ENCODE measurements at regions not wholly inside any gene's neighbourhood (a gene's known extent, or its start where the extent isn't known, plus 50 kb on each side); places are given as distances from the start of the nearest gene placed in this dataset.

DNA sequence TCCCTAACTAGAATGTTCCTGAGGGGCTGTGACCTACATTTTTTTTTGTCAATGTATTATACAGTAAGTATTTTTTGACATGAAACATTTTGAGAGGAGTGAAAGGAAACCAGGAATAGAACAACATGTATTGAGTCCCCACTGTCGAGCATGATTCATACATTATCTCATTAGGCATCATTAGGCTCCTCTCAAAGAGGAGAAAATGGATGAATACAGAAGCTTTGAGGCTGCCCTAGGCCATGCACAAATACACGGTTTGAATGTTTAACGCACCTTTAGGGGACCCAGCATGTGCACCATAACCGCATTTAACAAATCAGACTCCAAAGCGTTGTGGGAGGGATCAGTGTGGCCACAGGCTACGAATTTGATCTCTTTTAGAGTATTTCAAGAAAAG lies 87.8 kb downstream of the TBXT start (continued):
- TF ChIP-seq ZFP36 (IDR thresholded peaks at IDR 0.05; ENCODE audit: borderline replicate concordance, low read depth, low read length, partially characterized antibody), result no peak

- no peak overlapping the region for H3K4me3 ChIP-seq (replicated peaks in 1 of 3; ENCODE audit: insufficient read depth in 1 of 3, low read depth in 2 of 3, low read length in 3 of 3)
- 25% methylated on average over 3 of the region's 3 CpGs for WGBS (ENCODE audit: low lambda C conversion rate)
- H3K36me3 ChIP-seq (replicated peaks in 1 of 2; ENCODE audit: control insufficient read depth in 1 of 2, insufficient read depth in 2 of 2, low read length in 2 of 2), result no peaks in the 10 kb centered on the region
- H2AFZ ChIP-seq (ENCODE audit: low read length), result no peak overlapping the region
- no peak overlapping the region for H3K9ac ChIP-seq (ENCODE audit: insufficient read depth, low read depth, low read length)
- H3K27ac ChIP-seq (ENCODE audit: extremely low read length, insufficient read depth, low read length), result no peak overlapping the region
- ChIA-PET CTCF (ENCODE audit: low intra/inter-chr PET ratio, low total read pairs) (no interaction called here), POLR2A (no interaction called here)
- no peaks in the 10 kb centered on the region for H3K9me3 ChIP-seq (ENCODE audit: low read length)
- FAIRE-seq (no peak), ATAC-seq (no peak), DNase-seq (ENCODE audit: low spot score) (no peak)
- H3K4me1 ChIP-seq (ENCODE audit: insufficient read depth, low read length), result no peaks in the 10 kb centered on the region
- intact Hi-C loops (cut with micrococcal nuclease; ENCODE audit: unreplicated experiment) (no loop called here), in situ Hi-C loops (cut with HindIII; ENCODE audit: extremely low pct_ligation_motif_present, low pct_unique_long_range_greater_than_20kb) (no loop called here)
- H3K79me2 ChIP-seq (ENCODE audit: insufficient read depth, low read length), result no peaks in the 10 kb centered on the region
- no TSS peak for BruUV-seq (replicated peaks)
- H4K20me1 ChIP-seq (ENCODE audit: insufficient read depth, low read length), result no peaks in the 10 kb centered on the region
- peaks cover 0 to 11% of the 10 kb centered on the region in 2 experiments; a peak in 1 of 5 replicates for H3K27me3 ChIP-seq (ENCODE audit: control insufficient read depth in 1 of 2, insufficient read depth in 2 of 2, low read length in 2 of 2)
- TF ChIP-seq MED13 (CRISPR knock-in tag; IDR thresholded peaks at IDR 0.05) (no peak), TEAD3 (CRISPR knock-in tag; optimal IDR thresholded peaks at IDR 0.05; ENCODE audit: borderline replicate concordance) (no peak), AGO2 (optimal IDR thresholded peaks at IDR 0.05; ENCODE audit: low read depth, low read length) (no peak), CENPX (CRISPR knock-in tag; IDR thresholded peaks at IDR 0.05) (no peak), KLF6 (CRISPR knock-in tag; IDR thresholded peaks at IDR 0.05) (no peak), HIVEP1 (CRISPR knock-in tag; IDR thresholded peaks at IDR 0.05) (no peak), ZNF772 (CRISPR knock-in tag; IDR thresholded peaks at IDR 0.05) (no peak), NCOA5 (CRISPR knock-in tag; IDR thresholded peaks at IDR 0.05) (no peak), EZH2 (conservative IDR thresholded peaks at IDR 0.05; ENCODE audit: low read depth, low read length) (no peak), ZFP36 (IDR thresholded peaks at IDR 0.05; ENCODE audit: borderline replicate concordance, low read depth, low read length, partially characterized antibody) (no peak), KAT8 (CRISPR knock-in tag; IDR thresholded peaks at IDR 0.05) (no peak), ERF (CRISPR knock-in tag; IDR thresholded peaks at IDR 0.05) (no peak), ZNF75D (CRISPR knock-in tag; IDR thresholded peaks at IDR 0.05; ENCODE audit: borderline replicate concordance) (no peak), NFE2 (CRISPR knock-in tag; IDR thresholded peaks at IDR 0.05) (no peak), ZNF468 (CRISPR knock-in tag; IDR thresholded peaks at IDR 0.05) (no peak), KDM4B (CRISPR knock-in tag; IDR thresholded peaks at IDR 0.05) (no peak)
- TF ChIP-seq, protein P1, sequence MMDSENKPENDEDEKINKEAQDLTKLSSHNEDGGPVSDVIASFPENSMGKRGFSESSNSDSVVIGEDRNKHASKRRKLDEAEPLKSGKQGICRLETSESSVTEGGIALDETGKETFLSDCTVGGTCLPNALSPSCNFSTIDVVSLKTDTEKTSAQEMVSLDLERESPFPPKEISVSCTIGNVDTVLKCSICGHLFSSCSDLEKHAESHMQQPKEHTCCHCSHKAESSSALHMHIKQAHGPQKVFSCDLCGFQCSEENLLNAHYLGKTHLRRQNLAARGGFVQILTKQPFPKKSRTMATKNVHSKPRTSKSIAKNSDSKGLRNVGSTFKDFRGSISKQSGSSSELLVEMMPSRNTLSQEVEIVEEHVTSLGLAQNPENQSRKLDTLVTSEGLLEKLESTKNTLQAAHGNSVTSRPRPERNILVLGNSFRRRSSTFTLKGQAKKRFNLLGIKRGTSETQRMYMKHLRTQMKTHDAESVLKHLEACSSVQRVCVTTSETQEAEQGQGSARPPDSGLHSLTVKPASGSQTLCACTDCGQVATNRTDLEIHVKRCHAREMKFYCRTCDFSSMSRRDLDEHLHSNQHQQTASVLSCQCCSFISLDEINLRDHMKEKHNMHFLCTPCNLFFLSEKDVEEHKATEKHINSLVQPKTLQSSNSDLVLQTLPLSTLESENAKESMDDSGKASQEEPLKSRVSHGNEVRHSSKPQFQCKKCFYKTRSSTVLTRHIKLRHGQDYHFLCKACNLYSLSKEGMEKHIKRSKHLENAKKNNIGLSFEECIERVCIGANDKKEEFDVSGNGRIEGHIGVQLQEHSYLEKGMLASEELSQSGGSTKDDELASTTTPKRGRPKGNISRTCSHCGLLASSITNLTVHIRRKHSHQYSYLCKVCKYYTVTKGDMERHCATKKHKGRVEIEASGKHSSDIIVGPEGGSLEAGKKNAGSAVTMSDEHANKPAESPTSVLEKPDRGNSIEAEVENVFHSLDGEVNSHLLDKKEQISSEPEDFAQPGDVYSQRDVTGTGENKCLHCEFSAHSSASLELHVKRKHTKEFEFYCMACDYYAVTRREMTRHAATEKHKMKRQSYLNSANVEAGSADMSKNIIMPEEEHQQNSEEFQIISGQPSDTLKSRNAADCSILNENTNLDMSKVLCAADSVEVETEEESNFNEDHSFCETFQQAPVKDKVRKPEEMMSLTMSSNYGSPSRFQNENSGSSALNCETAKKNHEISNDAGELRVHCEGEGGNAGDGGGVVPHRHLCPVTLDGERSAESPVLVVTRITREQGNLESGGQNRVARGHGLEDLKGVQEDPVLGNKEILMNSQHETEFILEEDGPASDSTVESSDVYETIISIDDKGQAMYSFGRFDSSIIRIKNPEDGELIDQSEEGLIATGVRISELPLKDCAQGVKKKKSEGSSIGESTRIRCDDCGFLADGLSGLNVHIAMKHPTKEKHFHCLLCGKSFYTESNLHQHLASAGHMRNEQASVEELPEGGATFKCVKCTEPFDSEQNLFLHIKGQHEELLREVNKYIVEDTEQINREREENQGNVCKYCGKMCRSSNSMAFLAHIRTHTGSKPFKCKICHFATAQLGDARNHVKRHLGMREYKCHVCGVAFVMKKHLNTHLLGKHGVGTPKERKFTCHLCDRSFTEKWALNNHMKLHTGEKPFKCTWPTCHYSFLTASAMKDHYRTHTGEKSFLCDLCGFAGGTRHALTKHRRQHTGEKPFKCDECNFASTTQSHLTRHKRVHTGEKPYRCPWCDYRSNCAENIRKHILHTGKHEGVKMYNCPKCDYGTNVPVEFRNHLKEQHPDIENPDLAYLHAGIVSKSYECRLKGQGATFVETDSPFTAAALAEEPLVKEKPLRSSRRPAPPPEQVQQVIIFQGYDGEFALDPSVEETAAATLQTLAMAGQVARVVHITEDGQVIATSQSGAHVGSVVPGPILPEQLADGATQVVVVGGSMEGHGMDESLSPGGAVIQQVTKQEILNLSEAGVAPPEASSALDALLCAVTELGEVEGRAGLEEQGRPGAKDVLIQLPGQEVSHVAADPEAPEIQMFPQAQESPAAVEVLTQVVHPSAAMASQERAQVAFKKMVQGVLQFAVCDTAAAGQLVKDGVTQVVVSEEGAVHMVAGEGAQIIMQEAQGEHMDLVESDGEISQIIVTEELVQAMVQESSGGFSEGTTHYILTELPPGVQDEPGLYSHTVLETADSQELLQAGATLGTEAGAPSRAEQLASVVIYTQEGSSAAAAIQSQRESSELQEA (CRISPR knock-in tag; IDR thresholded peaks at IDR 0.05; ENCODE audit: not compliant biosample characterization), result no peak
- no peak overlapping the region for H3K4me2 ChIP-seq (ENCODE audit: low read depth, low read length)
Measured at GRCh38 chr6:166078294-166078693, 89.4 kb downstream of the TBXT start.
